ENCODE measurements at regions not wholly inside any gene's neighbourhood (a gene's known extent, or its start where the extent isn't known, plus 50 kb on each side); places are given as distances from the start of the nearest gene placed in this dataset.

DNA sequence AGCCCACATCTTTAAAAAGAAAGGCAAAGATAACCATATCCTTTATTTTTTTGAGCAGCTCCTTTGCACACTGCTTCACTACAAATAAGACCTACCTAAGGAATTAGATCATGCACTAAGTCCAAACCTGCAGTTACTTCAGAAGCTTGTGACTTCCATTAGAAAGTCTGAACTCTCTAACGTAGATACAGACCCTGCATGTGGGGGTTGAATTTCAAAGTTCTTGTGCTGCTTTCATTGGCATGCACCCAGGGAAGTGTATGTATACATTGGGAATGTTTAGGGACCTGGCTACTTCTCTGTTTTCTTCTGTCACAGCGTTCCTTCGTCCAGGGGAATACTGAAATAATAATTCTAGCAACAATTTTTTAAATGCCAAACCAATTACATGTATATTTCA lies 185.2 kb upstream of the IL12A start:
- Mint-ChIP-seq H3K27me3 (peaks cover 44% of the 10 kb centered on the region), H3K4me3 (no peak overlapping the region), H3K27ac (no peak overlapping the region), H3K4me1 (no peaks in the 10 kb centered on the region), H3K36me3 (ENCODE audit: low read depth) (no peaks in the 10 kb centered on the region)
- ATAC-seq (no peak), DNase-seq (no peak)
- H3K9me3 ChIP-seq (ENCODE audit: control insufficient read depth, low read length, poor library complexity, severe bottlenecking), result no peaks in the 10 kb centered on the region

DNA sequence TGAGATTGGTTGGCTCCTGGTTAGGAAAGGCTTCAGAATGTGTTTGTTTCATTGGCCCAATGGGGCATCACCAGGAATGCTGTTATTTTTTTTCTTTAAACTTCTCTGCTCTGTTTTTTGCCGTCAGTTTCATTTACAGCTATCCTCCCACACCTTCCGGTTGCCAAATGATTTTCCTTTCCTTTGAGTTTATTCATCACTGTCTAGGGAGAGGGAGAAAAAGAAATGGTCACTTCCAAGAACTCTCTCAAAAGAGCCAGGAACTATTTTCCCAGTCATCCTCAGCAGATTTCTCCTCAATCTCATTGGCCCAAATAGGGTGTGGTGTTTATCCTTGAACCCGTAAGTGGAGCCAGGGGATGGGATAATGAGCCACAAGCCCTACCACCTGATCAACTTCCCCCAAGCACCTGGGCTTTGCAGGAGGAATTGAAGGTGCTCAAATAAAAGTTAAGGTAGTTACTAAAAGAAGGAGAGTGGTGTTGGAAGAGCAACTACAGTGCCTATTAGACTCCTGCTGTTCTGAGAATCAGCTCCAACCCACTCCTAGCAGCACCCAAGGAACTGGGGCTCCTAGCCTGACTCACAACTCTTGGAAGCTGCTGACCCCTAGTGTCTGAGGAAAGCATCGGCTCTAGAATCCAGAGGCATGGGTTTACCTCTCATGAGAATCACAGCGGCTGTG lies 183.8 kb upstream of the IL12A start:
- Mint-ChIP-seq H3K27ac (no peak overlapping the region), H3K4me1 (no peaks in the 10 kb centered on the region), H3K36me3 (ENCODE audit: low read depth) (no peaks in the 10 kb centered on the region), H3K4me3 (no peak overlapping the region), H3K27me3 (peaks cover 32% of the 10 kb centered on the region)
- H3K9me3 ChIP-seq (ENCODE audit: control insufficient read depth, low read length, poor library complexity, severe bottlenecking), result no peaks in the 10 kb centered on the region
- DNase-seq (no peak), ATAC-seq (no peak)

DNA sequence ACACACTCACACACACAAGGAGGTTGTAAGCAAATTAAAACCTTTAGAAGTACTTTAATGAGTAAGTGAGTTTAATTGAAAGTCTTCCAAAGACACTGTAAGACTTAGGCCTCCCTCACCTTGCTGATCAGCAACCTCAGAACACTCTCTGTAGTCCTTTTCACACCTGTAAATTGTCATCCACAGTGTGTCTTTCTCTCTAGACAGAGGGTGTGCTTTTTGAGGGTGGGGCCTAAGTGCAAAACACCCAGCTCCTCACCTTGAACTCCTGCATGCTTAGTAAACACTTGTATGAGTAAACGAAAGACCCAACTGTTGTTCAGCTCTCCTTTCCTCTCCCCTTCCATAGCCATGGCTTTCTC lies 183.2 kb upstream of the IL12A start:
- no peak for DNase-seq
- ATAC-seq, result no peak
- Mint-ChIP-seq H3K27ac (peak overlapping the region; percentile 67), H3K36me3 (ENCODE audit: low read depth) (no peaks in the 10 kb centered on the region), H3K4me1 (no peaks in the 10 kb centered on the region), H3K4me3 (no peak overlapping the region), H3K27me3 (peaks cover 27% of the 10 kb centered on the region)
- H3K9me3 ChIP-seq (ENCODE audit: control insufficient read depth, low read length, poor library complexity, severe bottlenecking), result no peaks in the 10 kb centered on the region

DNA sequence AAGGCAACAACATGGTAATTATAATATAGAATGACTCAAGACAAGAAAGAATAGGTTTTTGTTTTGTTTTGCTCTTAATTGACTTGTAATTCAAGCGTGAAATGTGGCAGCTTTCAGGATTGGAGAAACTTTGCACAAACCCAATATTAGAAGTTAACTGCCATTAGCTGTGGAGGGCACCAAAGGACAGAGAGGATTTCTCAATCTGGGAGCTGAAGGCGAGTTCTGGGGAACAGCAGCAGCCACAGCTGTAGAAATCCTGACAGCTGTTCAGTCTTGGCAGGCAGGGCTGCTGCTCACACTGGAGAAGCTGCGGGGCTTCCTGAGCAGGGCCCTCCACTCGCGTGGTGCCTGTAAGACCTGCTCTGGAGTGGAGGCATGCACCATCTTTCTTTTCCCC lies 182.2 kb upstream of the IL12A start:
- no peaks in the 10 kb centered on the region for H3K9me3 ChIP-seq (ENCODE audit: control insufficient read depth, low read length, poor library complexity, severe bottlenecking)
- H3K36me3 Mint-ChIP-seq (ENCODE audit: low read depth), result no peaks in the 10 kb centered on the region
- DNase-seq (no peak), ATAC-seq (no peak)
- no peak overlapping the region for H3K27ac Mint-ChIP-seq
- no peak overlapping the region for H3K4me3 Mint-ChIP-seq
- peaks cover 29% of the 10 kb centered on the region for H3K27me3 Mint-ChIP-seq
- no peaks in the 10 kb centered on the region for H3K4me1 Mint-ChIP-seq

DNA sequence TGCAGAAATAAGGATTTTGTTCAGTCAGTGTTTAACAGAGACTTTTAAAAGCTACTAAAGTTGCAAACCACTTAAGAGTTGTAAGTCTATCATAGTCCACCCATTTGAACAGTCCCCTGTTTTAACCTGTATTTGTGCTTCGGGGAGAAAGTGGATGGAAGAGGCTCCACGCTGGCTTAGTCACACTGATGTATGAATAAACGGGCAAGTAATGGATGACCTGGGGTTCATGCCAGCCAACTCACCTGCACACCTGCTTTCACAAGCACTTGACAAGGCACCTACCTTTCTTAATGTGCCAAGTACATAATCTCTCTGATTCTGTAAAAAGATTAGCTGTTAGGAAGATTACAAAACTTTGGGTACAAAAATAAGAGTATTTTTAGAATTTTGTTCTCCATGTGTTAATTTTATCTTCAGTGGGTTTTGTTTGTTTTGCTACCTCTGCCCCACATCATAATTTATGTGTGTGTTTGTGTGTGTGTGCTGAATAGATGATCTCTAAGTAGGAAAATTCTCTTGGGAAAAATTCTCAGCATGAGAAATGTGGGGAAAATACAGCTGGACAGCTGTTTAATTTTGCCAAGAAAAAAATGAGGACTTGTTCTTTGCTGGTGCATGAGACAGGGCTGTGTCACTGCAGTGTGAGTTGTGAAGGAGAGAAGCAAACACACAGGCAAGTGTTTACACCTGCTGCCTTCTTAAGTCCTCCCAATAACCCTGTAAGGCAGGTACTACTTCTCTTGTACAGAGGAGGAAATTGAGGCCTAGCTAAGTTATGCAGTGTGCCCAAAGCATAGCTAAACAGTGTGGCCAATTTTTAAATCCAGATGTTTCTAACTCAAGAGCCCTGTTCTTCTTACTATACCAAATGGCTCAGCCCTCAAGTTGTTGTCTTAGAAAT lies 181.2 kb upstream of the IL12A start:
- Mint-ChIP-seq H3K27ac (no peak overlapping the region), H3K36me3 (ENCODE audit: low read depth) (no peaks in the 10 kb centered on the region), H3K27me3 (peaks cover 28% of the 10 kb centered on the region), H3K4me3 (no peak overlapping the region), H3K4me1 (no peaks in the 10 kb centered on the region)
- ATAC-seq (no peak), DNase-seq (no peak)
- no peaks in the 10 kb centered on the region for H3K9me3 ChIP-seq (ENCODE audit: control insufficient read depth, low read length, poor library complexity, severe bottlenecking)

DNA sequence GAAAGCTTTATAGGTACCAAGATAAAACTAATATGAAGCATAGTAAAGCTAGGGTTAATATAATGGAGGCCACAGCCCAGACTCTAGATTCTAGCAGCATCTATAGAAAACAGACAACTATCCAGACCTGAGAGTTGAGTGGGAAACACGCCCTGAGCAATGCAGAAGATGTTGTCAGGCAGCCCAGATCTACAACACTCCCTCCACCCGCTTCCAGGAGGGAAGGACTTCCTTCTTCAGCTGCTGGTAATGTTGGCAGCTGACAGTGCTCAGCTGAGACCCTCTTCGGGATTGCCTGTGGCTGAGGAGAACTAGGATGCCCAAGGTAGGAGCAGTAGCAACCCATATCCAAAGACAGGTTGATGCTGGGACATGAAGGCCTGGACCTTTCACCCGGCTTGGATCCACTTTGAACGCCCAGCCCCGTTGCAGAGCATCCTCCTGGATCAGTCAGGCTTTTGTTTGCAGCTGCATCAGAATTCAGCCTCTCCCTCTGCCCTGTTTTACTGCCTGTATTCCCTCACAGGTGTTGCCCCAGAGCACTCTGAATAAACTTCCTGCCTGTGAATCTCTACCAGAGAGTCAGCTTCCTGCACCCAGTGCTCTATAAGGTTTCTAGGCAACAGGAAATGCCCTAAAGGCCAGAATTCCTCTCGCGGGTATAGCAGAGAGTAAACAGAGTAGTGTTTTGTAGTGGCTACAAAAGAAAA lies 174.7 kb upstream of the IL12A start:
- Mint-ChIP-seq H3K27ac (no peak overlapping the region), H3K4me1 (no peaks in the 10 kb centered on the region), H3K27me3 (peaks cover 6% of the 10 kb centered on the region), H3K36me3 (ENCODE audit: low read depth) (no peaks in the 10 kb centered on the region), H3K4me3 (no peak overlapping the region)
- DNase-seq (no peak), ATAC-seq (no peak)
- H3K9me3 ChIP-seq (ENCODE audit: control insufficient read depth, low read length, poor library complexity, severe bottlenecking), result no peaks in the 10 kb centered on the region

DNA sequence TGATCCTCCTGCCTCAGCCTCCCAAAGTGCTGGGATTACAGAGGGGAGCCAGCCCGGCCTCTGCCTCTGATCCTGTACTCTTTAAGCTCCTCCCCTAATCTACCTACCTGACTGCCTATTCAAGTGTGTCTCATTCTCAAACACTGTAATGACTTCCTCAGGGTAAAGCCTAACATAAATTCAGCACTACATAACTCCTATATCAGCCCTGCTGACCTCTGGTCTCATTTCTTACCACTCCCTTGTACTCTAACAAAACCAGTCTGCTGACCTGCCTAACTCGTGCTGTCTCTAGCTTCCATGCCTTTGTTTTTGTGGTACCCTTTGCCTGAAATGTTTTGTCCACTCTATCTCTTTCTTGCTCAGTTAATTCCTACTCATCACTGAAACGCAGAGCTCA lies 172.1 kb upstream of the IL12A start:
- DNase-seq (no peak), ATAC-seq (no peak)
- H3K9me3 ChIP-seq (ENCODE audit: control insufficient read depth, low read length, poor library complexity, severe bottlenecking), result no peaks in the 10 kb centered on the region
- Mint-ChIP-seq H3K27me3 (peaks cover 6% of the 10 kb centered on the region), H3K36me3 (ENCODE audit: low read depth) (no peaks in the 10 kb centered on the region), H3K4me3 (no peak overlapping the region), H3K27ac (no peak overlapping the region), H3K4me1 (no peaks in the 10 kb centered on the region)

DNA sequence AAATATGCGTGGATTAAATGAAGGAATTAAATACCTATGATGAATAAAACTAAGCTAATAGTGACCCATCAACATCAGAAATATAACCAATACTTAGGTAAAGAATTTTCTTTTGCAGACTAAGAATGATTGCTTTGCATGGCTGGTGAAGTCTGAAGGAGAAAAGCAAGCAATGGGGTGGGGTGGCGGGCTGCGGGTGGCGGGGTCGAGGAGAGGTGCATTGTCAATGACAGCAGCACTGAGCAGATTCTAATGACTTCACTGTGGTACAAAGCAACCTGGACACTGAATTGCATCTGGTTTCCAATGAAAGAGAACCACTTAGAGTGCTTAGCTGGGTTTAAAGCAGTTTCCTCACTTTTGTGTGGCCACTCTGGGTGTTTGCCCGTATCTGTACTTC lies 171.5 kb upstream of the IL12A start:
- ATAC-seq, result no peak
- Mint-ChIP-seq H3K4me1 (no peaks in the 10 kb centered on the region), H3K27ac (no peak overlapping the region), H3K27me3 (peaks cover 6% of the 10 kb centered on the region), H3K36me3 (ENCODE audit: low read depth) (no peaks in the 10 kb centered on the region), H3K4me3 (no peak overlapping the region)
- no peaks in the 10 kb centered on the region for H3K9me3 ChIP-seq (ENCODE audit: control insufficient read depth, low read length, poor library complexity, severe bottlenecking)
- no peak for DNase-seq

DNA sequence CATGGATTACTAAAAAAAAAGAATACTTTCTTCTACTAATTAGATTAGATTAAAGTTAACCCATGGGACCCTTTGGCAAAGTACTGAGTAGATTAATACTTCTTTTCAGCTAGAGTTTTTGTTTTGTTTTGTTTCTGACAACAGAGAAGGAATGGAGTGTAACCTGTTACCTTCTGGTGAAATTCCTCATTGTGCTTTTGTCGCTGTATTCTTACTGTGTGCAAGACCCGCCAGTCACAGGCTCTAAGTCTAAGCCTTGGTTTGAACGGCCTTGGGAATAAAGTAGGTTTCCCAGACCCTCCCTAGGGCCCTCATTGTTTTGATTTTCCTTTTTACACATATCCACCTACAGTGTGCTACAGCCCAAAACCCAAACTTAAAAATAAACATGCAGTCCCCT lies 171.1 kb upstream of the IL12A start:
- no peaks in the 10 kb centered on the region for H3K9me3 ChIP-seq (ENCODE audit: control insufficient read depth, low read length, poor library complexity, severe bottlenecking)
- ATAC-seq (no peak), DNase-seq (no peak)
- H3K4me1 Mint-ChIP-seq, result no peaks in the 10 kb centered on the region
- no peaks in the 10 kb centered on the region for H3K36me3 Mint-ChIP-seq (ENCODE audit: low read depth)
- peaks cover 6% of the 10 kb centered on the region for H3K27me3 Mint-ChIP-seq
- no peak overlapping the region for H3K4me3 Mint-ChIP-seq
- H3K27ac Mint-ChIP-seq, result no peak overlapping the region

DNA sequence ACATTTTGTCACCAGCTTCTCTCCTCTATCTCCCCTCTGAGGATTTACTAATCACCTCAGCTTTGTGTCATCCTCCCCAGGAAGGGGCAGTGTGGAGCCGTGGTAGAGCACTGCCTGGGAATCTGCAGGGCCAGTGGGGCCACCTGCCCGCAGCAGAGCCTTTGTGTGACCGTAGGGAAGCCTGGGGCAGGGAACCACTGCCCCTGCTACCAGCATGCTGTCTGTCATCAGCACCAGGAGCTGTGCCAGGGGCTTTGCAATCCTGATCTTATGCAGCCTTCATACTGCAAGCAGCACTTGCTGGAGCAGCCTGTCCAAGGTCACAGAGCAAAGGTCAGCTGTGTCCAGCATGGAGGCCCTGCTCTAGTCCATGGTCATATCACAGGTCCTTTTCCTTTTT lies 170.2 kb upstream of the IL12A start:
- ATAC-seq, result no peak
- no peaks in the 10 kb centered on the region for H3K9me3 ChIP-seq (ENCODE audit: control insufficient read depth, low read length, poor library complexity, severe bottlenecking)
- no peak for DNase-seq
- Mint-ChIP-seq H3K4me1 (no peaks in the 10 kb centered on the region), H3K4me3 (no peak overlapping the region), H3K27me3 (peaks cover 11% of the 10 kb centered on the region), H3K36me3 (ENCODE audit: low read depth) (no peaks in the 10 kb centered on the region), H3K27ac (no peak overlapping the region)

DNA sequence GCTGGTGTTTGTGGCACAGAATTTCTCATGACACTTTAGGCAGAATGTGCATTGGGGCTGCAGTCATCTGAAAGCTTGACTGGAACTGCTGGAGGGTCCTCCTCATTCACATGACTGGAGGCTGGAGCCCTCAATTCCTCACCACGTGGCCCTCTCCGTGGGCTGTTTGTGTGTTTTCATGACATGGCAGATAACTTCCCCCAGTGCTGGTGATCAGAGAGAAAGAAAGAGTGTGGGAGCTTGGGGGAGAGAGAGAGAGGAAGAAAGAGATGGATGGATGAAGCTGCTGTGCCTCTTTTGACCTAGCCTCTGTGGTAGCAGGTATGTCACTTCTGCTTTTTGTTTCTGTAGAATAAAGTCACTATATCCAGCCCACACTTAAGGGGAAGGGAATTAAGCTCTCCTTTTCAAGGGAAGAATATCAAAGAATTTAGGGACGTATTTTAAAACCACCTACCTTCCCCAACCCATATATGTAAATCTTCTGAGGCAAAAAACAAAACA lies 169.6 kb upstream of the IL12A start:
- Mint-ChIP-seq H3K36me3 (ENCODE audit: low read depth) (no peaks in the 10 kb centered on the region), H3K4me3 (no peak overlapping the region), H3K27ac (no peak overlapping the region), H3K4me1 (no peaks in the 10 kb centered on the region), H3K27me3 (peaks cover 18% of the 10 kb centered on the region)
- DNase-seq (no peak), ATAC-seq (no peak)
- no peaks in the 10 kb centered on the region for H3K9me3 ChIP-seq (ENCODE audit: control insufficient read depth, low read length, poor library complexity, severe bottlenecking)

DNA sequence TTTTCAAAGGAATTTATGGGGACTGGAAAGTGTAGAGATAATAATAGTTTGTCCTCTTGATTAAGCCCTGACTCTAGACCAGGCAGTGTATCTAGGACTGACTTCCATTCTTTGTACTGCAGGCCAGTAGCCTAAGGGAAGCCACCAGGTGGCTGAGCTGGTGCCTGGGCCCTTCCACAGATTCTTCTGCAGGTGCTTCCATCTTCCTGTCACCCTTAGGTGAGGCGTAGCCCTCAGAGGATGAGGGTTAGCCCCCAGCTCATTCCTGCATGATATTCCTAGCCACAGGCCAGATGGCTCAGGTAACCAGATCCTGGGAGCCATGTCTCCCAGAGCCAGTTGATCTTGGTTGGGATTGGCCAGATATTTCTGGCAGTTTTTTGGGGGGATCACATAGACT lies 169.0 kb upstream of the IL12A start:
- H3K4me1 Mint-ChIP-seq, result no peaks in the 10 kb centered on the region
- ATAC-seq, result no peak

DNA sequence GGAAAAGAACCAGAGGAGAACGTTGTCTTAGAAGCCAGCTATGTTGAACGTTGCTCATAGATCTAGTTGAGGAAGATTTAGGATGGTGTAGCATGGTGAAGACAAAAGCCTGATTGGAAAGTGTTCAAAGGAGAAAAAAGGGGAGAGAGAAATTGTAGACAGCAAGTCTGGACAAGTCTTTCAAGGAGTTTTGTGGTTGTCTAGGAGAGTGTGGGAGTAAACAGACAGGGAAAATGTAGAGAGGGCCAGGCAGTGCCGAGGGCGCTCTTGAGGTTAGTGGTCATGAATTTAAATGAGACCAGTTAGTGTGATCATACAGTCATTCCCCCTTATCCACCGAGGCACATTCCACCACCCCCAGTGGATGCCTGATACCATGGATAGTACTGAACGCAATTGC lies 167.5 kb upstream of the IL12A start:
- DNase-seq (no peak), ATAC-seq (no peak)
- no peaks in the 10 kb centered on the region for H3K9me3 ChIP-seq (ENCODE audit: control insufficient read depth, low read length, poor library complexity, severe bottlenecking)
- Mint-ChIP-seq H3K27me3 (peaks cover 27% of the 10 kb centered on the region), H3K36me3 (ENCODE audit: low read depth) (no peaks in the 10 kb centered on the region), H3K4me1 (no peaks in the 10 kb centered on the region), H3K4me3 (no peak overlapping the region), H3K27ac (no peak overlapping the region)

More for the DNA sequence above, 169.0 kb upstream of the IL12A start:
- no peaks in the 10 kb centered on the region for H3K9me3 ChIP-seq (ENCODE audit: control insufficient read depth, low read length, poor library complexity, severe bottlenecking)
- Mint-ChIP-seq H3K36me3 (ENCODE audit: low read depth) (no peaks in the 10 kb centered on the region), H3K27me3 (peaks cover 21% of the 10 kb centered on the region), H3K27ac (no peak overlapping the region), H3K4me3 (no peak overlapping the region)
- no peak for DNase-seq
